ENCODE measurements at regions not wholly inside any gene's neighbourhood (a gene's known extent, or its start where the extent isn't known, plus 50 kb on each side); places are given as distances from the start of the nearest gene placed in this dataset.

DNA sequence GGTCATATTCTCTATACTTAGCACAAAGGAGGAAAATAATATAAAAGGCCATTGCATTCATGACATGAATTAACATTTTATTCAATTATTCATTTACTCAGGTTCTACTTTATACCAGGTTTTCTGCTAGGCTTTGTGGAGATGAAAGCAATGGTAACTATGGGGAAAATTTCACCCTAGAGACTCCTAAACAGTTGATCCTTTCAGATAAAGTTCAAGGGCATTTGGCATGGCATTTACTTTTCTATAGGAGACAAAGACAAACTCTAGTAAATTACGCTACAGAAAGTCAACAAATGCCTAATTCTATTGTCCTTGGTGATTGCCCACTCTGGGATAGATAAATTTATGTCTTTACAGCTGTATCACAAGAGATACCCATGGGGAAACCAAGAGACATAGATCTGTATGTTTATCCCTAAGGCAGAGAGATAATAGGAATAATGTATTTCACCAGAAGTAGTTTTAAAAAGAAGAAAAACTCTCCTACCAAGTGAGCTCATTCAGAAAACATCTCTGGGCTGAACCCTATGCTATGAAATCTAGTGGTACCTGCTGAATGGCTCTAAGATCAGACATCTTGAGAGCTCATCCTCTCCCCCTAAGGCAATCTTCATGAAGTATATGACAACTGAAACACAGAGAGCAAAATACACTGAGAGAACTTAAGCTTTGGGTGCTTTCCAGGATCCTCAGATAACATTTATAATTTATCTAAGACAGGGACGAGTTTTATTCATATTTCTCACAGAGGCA is 316.7 kb downstream of the ANTXR2 start:
- WGBS, 2 donors (ENCODE audit: extremely low coverage in 2 of 2, insufficient read length in 2 of 2, insufficient replicate concordance in 1 of 2): no CpG with 5 or more reads among the region's 2 CpGs
- Histone ChIP-seq H3K14ac (ENCODE audit: low read length) (no peak overlapping the region), H3K18ac (ENCODE audit: low read length) (no peak overlapping the region), H4K8ac (ENCODE audit: low read depth, low read length) (no peak overlapping the region), H3K9me3 (replicated peaks in 1 of 2; ENCODE audit: control insufficient read depth in 2 of 2, insufficient read depth in 1 of 2, low read depth in 1 of 2, low read length in 2 of 2) (no peaks in the 10 kb centered on the region), H2BK15ac (ENCODE audit: low read length) (no peak overlapping the region), H2BK12ac (ENCODE audit: low read length) (no peak overlapping the region), H2BK120ac (ENCODE audit: low read depth, low read length) (no peak overlapping the region), H2AK5ac (ENCODE audit: low read depth, low read length) (no peak overlapping the region), H3K36me3 (replicated peaks in 1 of 2; ENCODE audit: control insufficient read depth in 2 of 2, insufficient read depth in 2 of 2, low read length in 2 of 2) (no peaks in the 10 kb centered on the region), H3K9ac (ENCODE audit: low read depth, low read length, poor library complexity) (no peak overlapping the region), H3K27me3 (ENCODE audit: control insufficient read depth in 3 of 3, insufficient read depth in 3 of 3, low read depth in 1 of 3, low read length in 3 of 3) (no peaks in the 10 kb centered on the region), H2AFZ (ENCODE audit: low read length) (no peak overlapping the region), H3K4ac (ENCODE audit: low read length) (no peak overlapping the region), H3K23ac (ENCODE audit: low read depth, low read length, poor library complexity) (no peak overlapping the region), H3K4me1 (ENCODE audit: control insufficient read depth in 2 of 2, insufficient read depth in 1 of 2, low read depth in 1 of 2, low read length in 2 of 2) (no peaks in the 10 kb centered on the region), H2BK5ac (ENCODE audit: low read length) (no peak overlapping the region), H3K4me2 (ENCODE audit: insufficient read depth, low read length, poor library complexity, severe bottlenecking) (no peak overlapping the region), H3K79me1 (ENCODE audit: low read depth, low read length) (no peaks in the 10 kb centered on the region), H3K27ac (replicated peaks; ENCODE audit: low read length) (no peak overlapping the region), H3K4me3 (ENCODE audit: low read length in 2 of 2) (no peak overlapping the region), H4K91ac (ENCODE audit: low read depth, low read length, poor library complexity) (no peak overlapping the region)
- DNase-seq (ENCODE audit: low spot score): no peak

DNA sequence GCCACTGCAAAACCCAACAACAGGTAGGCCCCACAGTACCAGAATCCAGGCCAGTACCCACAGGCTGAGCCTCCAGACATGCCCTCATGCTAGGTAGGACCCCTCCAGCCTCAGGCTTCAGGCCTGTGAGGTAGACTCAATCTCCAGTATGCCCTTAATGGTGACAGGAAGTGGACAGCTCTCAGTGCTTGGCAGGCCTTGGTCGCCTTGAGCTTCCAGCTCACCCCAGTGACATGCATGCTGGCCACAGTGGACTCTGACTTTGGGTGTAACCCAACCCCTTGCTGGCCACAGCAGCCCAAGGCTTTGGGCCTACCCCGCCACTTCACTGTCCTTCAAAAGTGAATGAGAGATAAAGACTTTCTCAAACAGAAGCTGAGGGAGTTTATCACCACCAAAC is 324.2 kb downstream of the ANTXR2 start:
- no peak overlapping the region for H2BK120ac ChIP-seq (ENCODE audit: low read depth, low read length)
- H3K4ac ChIP-seq (ENCODE audit: low read length): no peak overlapping the region
- no peaks in the 10 kb centered on the region for H3K27me3 ChIP-seq (ENCODE audit: control insufficient read depth in 3 of 3, insufficient read depth in 3 of 3, low read depth in 1 of 3, low read length in 3 of 3)
- no peak overlapping the region for H3K18ac ChIP-seq (ENCODE audit: low read length)
- no peak overlapping the region for H4K8ac ChIP-seq (ENCODE audit: low read depth, low read length)
- H3K23ac ChIP-seq (ENCODE audit: low read depth, low read length, poor library complexity): no peak overlapping the region
- no peak overlapping the region for H3K14ac ChIP-seq (ENCODE audit: low read length)
- H3K9me3 ChIP-seq (replicated peaks in 1 of 2; ENCODE audit: control insufficient read depth in 2 of 2, insufficient read depth in 1 of 2, low read depth in 1 of 2, low read length in 2 of 2): no peaks in the 10 kb centered on the region
- no peak overlapping the region for H2BK15ac ChIP-seq (ENCODE audit: low read length)
- H3K4me2 ChIP-seq (ENCODE audit: insufficient read depth, low read length, poor library complexity, severe bottlenecking): no peak overlapping the region
- no peaks in the 10 kb centered on the region for H3K4me1 ChIP-seq (ENCODE audit: control insufficient read depth in 2 of 2, insufficient read depth in 1 of 2, low read depth in 1 of 2, low read length in 2 of 2)
- no peak overlapping the region for H4K91ac ChIP-seq (ENCODE audit: low read depth, low read length, poor library complexity)
- H3K4me3 ChIP-seq (ENCODE audit: low read length in 2 of 2): no peak overlapping the region
- H2BK12ac ChIP-seq (ENCODE audit: low read length): no peak overlapping the region
- H2AK5ac ChIP-seq (ENCODE audit: low read depth, low read length): no peak overlapping the region
- no peak overlapping the region for H3K9ac ChIP-seq (ENCODE audit: low read depth, low read length, poor library complexity)
- no CpG with 5 or more reads among the region's 2 CpGs for WGBS, 2 donors (ENCODE audit: extremely low coverage in 2 of 2, insufficient read length in 2 of 2, insufficient replicate concordance in 1 of 2)
- no peak for DNase-seq (ENCODE audit: low spot score)
- no peak overlapping the region for H2BK5ac ChIP-seq (ENCODE audit: low read length)
- no peaks in the 10 kb centered on the region for H3K36me3 ChIP-seq (replicated peaks in 1 of 2; ENCODE audit: control insufficient read depth in 2 of 2, insufficient read depth in 2 of 2, low read length in 2 of 2)
- no peak overlapping the region for H2AFZ ChIP-seq (ENCODE audit: low read length)
- no peaks in the 10 kb centered on the region for H3K79me1 ChIP-seq (ENCODE audit: low read depth, low read length)
- no peak overlapping the region for H3K27ac ChIP-seq (replicated peaks; ENCODE audit: low read length)

DNA sequence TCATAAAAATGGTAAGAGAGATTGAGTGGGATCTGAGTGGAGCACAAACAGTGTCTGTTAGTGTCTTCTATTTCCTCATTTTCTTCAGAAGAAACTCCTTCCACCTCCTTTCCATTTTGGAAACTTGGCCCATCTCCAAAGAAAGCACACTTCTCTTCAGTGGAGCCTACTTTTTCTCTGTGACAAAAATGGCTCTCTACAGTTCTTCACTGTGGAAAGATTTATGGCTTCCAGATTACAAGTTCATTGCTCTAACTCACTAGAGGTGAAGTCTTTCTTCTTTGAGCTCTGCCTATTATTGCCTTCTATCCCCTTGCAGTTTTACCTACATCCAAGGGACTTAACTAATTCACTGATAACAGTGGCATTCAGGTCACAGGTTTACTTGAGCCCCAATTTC is 325.8 kb downstream of the ANTXR2 start:
- Histone ChIP-seq H3K36me3 (replicated peaks in 1 of 2; ENCODE audit: control insufficient read depth in 2 of 2, insufficient read depth in 2 of 2, low read length in 2 of 2) (no peaks in the 10 kb centered on the region), H3K27ac (replicated peaks; ENCODE audit: low read length) (no peak overlapping the region), H2BK5ac (ENCODE audit: low read length) (no peak overlapping the region), H3K18ac (ENCODE audit: low read length) (no peak overlapping the region), H4K8ac (ENCODE audit: low read depth, low read length) (no peak overlapping the region), H2AFZ (ENCODE audit: low read length) (no peak overlapping the region), H2AK5ac (ENCODE audit: low read depth, low read length) (no peak overlapping the region), H3K4ac (ENCODE audit: low read length) (no peak overlapping the region), H2BK120ac (ENCODE audit: low read depth, low read length) (no peak overlapping the region), H3K27me3 (ENCODE audit: control insufficient read depth in 3 of 3, insufficient read depth in 3 of 3, low read depth in 1 of 3, low read length in 3 of 3) (no peaks in the 10 kb centered on the region), H3K9me3 (replicated peaks in 1 of 2; ENCODE audit: control insufficient read depth in 2 of 2, insufficient read depth in 1 of 2, low read depth in 1 of 2, low read length in 2 of 2) (no peaks in the 10 kb centered on the region), H2BK15ac (ENCODE audit: low read length) (no peak overlapping the region), H3K14ac (ENCODE audit: low read length) (no peak overlapping the region), H3K79me1 (ENCODE audit: low read depth, low read length) (no peaks in the 10 kb centered on the region), H2BK12ac (ENCODE audit: low read length) (no peak overlapping the region), H3K4me3 (ENCODE audit: low read length in 2 of 2) (no peak overlapping the region), H3K9ac (ENCODE audit: low read depth, low read length, poor library complexity) (no peak overlapping the region), H4K91ac (ENCODE audit: low read depth, low read length, poor library complexity) (no peak overlapping the region), H3K4me1 (ENCODE audit: control insufficient read depth in 2 of 2, insufficient read depth in 1 of 2, low read depth in 1 of 2, low read length in 2 of 2) (no peaks in the 10 kb centered on the region), H3K23ac (ENCODE audit: low read depth, low read length, poor library complexity) (no peak overlapping the region), H3K4me2 (ENCODE audit: insufficient read depth, low read length, poor library complexity, severe bottlenecking) (no peak overlapping the region)
- DNase-seq (ENCODE audit: low spot score): no peak

DNA sequence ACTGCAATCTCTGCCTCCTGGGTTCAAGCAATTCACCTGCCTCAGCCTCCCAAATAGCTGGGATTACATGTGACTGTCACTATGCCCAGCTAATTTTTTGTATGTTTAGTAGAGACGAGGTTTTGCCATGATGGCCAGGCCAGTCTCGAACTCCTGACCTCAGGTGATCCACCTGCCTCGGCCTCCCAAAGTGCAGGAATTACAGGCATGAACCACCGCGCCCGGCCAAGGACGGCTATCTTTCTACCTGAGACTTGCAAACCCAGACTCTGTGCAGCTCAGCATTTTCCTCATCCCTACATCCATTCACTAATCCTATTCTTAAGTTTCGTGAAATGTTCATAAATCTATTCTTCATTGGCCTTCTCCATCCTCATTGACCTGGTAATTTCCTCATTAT is 330.0 kb downstream of the ANTXR2 start:
- H3K14ac ChIP-seq (ENCODE audit: low read length): no peak overlapping the region
- H3K9me3 ChIP-seq (replicated peaks in 1 of 2; ENCODE audit: control insufficient read depth in 2 of 2, insufficient read depth in 1 of 2, low read depth in 1 of 2, low read length in 2 of 2): no peaks in the 10 kb centered on the region
- no peak overlapping the region for H2BK120ac ChIP-seq (ENCODE audit: low read depth, low read length)
- no peak overlapping the region for H3K18ac ChIP-seq (ENCODE audit: low read length)
- no peak overlapping the region for H4K91ac ChIP-seq (ENCODE audit: low read depth, low read length, poor library complexity)
- H3K23ac ChIP-seq (ENCODE audit: low read depth, low read length, poor library complexity): no peak overlapping the region
- no peaks in the 10 kb centered on the region for H3K79me1 ChIP-seq (ENCODE audit: low read depth, low read length)
- H2BK5ac ChIP-seq (ENCODE audit: low read length): no peak overlapping the region
- H3K4me3 ChIP-seq (ENCODE audit: low read length in 2 of 2): no peak overlapping the region
- H2AK5ac ChIP-seq (ENCODE audit: low read depth, low read length): no peak overlapping the region
- H3K27me3 ChIP-seq (ENCODE audit: control insufficient read depth in 3 of 3, insufficient read depth in 3 of 3, low read depth in 1 of 3, low read length in 3 of 3): no peaks in the 10 kb centered on the region
- H2AFZ ChIP-seq (ENCODE audit: low read length): no peak overlapping the region
- DNase-seq (ENCODE audit: low spot score): no peak
- H3K4me1 ChIP-seq (ENCODE audit: control insufficient read depth in 2 of 2, insufficient read depth in 1 of 2, low read depth in 1 of 2, low read length in 2 of 2): no peaks in the 10 kb centered on the region
- H3K36me3 ChIP-seq (replicated peaks in 1 of 2; ENCODE audit: control insufficient read depth in 2 of 2, insufficient read depth in 2 of 2, low read length in 2 of 2): no peaks in the 10 kb centered on the region
- no peak overlapping the region for H2BK12ac ChIP-seq (ENCODE audit: low read length)
- no peak overlapping the region for H3K4me2 ChIP-seq (ENCODE audit: insufficient read depth, low read length, poor library complexity, severe bottlenecking)
- H4K8ac ChIP-seq (ENCODE audit: low read depth, low read length): no peak overlapping the region
- WGBS, 2 donors (ENCODE audit: extremely low coverage in 2 of 2, insufficient read length in 2 of 2, insufficient replicate concordance in 1 of 2): 100% methylated on average over 1 of the region's 8 CpGs; no CpG with 5 or more reads in 1 of the 2 donors
- H3K27ac ChIP-seq (replicated peaks; ENCODE audit: low read length): no peak overlapping the region
- H3K9ac ChIP-seq (ENCODE audit: low read depth, low read length, poor library complexity): no peak overlapping the region
- H2BK15ac ChIP-seq (ENCODE audit: low read length): no peak overlapping the region
- no peak overlapping the region for H3K4ac ChIP-seq (ENCODE audit: low read length)
